ENCODE measurements at regions not wholly inside any gene's neighbourhood (a gene's known extent, or its start where the extent isn't known, plus 50 kb on each side); places are given as distances from the start of the nearest gene placed in this dataset.
A peak's percentile ranks its signal among the peaks of the same experiment; 100 is the strongest.

- DNase-seq, result no peak
Measured at GRCh38 chr1:184919892-184920291, 54.4 kb downstream of the NIBAN1 start.

GRCh38 chr1:184915463-184916090 lies 58.7 kb downstream of the NIBAN1 start:
- DNase-seq, result no peak

GRCh38 chr1:184914149-184914548 lies 60.2 kb downstream of the NIBAN1 start:
- DNase-seq, result no peak

DNA sequence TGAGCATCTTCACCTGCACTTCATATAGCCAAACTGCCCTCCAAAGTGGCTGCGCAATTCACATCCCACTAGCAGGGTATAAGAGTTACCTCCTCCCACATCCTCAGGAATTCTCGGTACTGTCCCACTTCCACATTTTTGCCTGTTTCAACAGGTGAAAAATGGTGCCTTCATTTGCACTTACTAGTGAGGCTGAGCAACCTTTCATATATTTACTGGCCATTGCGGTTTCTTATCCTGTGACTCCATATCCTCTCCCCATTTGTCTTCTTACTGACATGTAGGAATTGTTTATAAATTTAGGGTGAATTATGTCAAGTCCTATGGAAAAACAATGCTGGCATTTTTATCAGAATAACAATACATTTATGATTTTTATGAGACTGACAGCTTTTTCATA lies 61.9 kb downstream of the NIBAN1 start:
- DNase-seq, result no peak

DNA sequence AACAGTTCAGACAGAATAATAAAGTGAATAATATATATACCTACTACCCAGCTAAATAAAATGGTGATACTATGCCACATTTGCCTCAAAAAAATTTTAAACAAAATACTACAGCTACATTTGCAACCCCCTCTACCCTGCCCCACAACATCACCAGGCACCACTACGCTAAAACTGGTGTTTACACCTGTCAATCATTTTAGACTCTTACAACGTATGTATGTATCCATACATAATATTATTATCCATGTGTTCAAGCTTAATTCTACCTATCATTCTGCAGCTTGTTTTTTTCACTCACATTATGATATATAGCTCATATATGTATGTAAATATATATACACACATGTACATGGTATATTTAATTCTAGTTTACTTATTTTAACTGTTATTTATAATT lies 62.5 kb downstream of the NIBAN1 start:
- no peak for DNase-seq

GRCh38 chr1:184911103-184911745 lies 63.1 kb downstream of the NIBAN1 start:
- DNase-seq, result no peak

DNA sequence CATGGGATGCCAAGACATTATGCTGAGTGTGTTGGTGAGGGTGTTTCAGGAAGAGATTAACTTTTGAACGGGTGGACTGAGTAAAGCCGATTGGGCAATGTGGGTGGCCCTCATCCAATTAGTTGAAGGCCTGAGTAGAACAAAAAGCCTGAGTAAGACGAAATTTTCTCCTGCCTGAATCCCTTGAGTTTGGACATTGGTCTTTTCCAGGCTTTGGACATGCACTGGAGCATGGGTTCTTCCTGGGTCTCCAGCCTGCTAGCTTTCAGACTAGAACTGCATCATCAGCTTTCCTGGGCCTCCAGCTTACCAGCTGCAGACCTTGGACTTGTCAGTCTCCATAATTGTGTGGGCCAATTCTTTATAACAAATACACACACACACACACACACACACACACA lies 63.6 kb downstream of the NIBAN1 start:
- DNase-seq, result no peak

- no peak for DNase-seq
Measured at GRCh38 chr1:184910005-184910404, 64.3 kb downstream of the NIBAN1 start.

DNA sequence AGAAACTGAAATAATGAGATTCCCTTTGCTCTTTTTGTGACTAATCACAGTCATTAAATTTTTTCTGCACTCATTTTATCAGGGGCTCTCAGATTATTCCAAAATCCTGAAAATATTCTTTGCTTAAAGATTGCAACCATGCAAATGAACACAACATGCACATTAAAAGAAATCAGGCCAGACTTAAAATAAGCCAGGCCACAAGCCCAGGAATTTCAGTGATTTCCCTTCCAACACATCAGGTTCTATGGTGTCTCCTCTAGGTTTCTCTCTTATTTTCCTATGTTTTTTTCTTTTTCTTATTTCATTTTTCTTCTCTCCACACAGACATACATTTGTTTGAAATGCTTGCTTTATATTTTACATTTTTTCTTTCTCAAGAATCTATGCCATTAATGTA lies 65.3 kb downstream of the NIBAN1 start:
- DNase-seq, result no peak

- DNase-seq, result no peak
Measured at GRCh38 chr1:184908506-184908905, 65.8 kb downstream of the NIBAN1 start.

GRCh38 chr1:184907500-184907899 lies 66.8 kb downstream of the NIBAN1 start:
- DNase-seq, result no peak

DNA sequence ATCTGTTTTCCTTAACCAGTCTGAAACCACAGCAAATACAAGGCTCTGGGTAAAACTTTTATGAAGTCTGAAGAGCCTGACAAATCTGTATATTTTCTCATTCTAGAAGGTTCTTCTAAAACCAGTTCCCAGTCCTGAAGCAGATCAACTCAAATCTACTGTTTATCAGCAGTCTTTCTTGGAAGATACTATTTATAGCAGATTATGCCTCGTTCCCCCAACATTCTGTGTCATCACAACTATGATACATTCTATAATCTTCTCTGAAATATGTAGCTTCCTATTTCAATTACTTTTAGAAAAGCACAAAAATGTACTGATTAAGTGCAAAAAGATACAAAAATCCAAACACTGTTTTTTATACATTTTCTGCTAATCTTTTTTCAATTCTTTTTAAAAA lies 67.5 kb downstream of the NIBAN1 start:
- no peak for DNase-seq

GRCh38 chr1:184905601-184906322 lies 68.5 kb downstream of the NIBAN1 start:
- peak; percentile 89 for DNase-seq

- no peak for DNase-seq
Measured at GRCh38 chr1:184903111-184903692, 71.1 kb downstream of the NIBAN1 start.

DNA sequence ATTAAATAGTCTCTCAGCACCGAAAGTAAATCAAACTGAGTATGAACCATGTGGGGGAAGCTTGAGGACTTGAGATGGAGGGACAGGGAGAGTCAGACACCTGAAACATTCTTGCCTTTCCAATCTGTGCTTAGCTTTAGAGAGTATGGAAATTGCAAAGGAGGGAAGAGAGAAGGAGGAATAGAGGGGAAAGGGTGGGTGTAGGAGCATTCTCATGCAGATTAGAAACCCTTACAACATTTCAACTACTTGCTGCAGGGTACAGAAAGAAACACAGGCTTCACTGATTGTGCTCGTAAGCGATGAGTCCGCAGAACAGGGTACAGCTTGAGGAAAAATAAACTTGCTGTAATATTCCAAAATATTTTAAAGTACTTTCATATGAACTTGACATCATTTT lies 73.8 kb downstream of the NIBAN1 start:
- no peak for DNase-seq

- no peak for DNase-seq
Measured at GRCh38 chr1:184896000-184896399, 78.3 kb downstream of the NIBAN1 start.

DNA sequence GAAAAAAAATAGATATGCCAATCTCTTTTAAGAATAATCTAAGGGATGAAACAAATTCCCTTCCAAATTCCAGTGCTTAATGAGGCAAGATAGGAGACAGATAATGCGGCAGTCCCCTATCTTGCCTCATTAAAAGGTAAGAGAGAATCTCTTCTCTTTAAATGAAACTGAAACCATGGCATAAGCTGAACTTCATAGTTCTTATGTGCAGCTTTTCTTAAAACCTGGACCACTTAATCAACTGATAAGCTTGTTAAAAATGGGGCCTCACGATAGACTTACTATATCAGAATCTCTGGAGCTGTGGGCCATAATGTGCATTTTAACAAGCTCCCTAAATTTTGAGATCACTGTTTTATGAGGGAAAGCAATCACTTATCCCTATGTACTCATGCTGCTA lies 79.2 kb downstream of the NIBAN1 start:
- no peak for DNase-seq

DNA sequence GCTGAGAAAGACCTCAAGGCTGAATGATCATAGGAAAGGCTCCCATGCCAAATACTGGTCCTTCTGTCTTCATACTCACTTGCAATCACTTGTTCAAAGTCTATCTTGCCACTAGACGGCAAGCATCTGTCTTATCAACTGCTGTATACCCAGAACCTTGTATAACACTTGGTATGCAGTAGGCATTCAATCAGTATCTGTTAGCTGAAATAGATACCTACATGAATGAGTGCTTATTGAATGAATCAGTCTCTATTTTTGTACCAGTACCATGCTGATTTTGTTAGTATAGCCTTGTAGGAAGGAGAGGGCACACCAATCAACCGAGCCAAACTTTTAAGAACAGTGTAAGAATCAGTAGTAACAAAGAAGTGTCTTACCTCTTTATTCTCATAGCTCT lies 80.6 kb downstream of the NIBAN1 start:
- DNase-seq, result no peak

DNA sequence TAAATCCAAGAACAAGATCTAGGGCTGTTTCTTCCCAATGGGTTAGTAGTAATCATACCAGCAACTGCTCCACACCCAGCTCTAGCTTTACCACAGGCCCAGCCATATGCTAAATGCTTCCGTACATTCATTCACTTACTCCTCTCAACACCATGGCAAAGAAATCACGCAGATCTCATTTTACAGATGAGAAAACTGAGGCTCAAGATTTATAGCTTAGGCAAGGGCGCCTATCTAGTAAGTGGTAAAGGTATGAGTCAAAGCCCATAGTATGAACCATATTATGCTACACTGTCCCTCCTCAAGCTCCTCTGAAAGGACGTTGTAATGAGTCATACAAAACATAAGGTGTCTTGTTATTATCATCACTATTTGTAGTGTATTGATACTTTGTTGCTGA lies 82.2 kb downstream of the NIBAN1 start:
- DNase-seq, result no peak

DNA sequence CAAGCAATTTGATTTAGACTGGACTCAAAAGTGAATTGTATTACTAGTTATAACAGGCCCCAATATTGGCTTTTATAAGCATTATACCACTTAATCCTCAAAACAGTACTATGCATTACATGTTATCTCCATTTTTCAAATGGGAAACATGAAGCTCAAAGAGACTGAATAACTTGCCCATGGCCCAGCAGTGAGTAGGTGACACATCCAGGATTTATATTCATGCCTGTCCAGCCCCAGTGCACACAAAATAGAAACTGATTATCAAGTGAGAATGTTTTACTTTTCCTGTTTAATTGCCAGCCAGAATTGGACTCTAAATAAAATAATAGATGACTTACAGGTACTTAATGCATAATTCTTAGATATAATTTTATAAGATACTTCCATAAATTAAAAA lies 82.9 kb downstream of the NIBAN1 start:
- no peak for DNase-seq

DNA sequence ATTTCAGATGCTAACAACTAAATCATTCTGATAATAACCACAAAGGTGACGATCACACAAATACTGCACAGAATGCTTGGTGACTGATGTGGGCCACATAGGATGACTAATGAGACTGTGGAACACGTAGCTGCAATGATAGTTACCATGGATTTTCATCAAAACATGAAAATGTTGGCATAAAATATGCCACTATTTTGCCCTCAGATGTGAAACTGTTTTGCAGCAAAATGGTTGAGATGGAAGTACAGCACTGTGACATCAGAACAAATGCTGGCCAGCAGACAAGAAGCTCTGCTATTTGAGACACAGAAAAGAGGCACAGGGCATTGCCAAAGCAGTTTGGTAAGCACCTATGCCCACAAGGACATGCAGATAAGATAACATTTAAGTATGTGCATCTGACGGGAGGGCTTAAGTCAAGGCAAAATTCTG lies 83.8 kb downstream of the NIBAN1 start:
- no peak for DNase-seq

DNA sequence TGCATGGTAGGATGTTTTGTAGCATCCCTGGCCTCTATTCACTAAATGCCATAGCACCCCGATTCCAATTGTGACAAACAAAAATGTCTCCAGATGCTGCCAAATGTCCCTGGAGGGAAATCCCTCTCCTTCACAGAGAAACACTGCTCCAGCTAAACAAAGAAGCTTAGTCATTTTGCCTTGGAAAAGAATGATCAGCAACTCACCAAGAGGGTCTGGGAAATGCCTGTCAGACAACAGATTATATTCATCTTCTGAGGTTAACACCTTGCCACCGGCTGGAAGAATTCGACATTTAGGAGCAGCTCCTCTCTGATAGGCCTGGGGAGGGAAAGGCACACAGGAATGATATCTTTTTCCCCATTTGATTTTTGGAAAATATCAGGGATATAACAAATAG lies 84.4 kb downstream of the NIBAN1 start:
- DNase-seq, result no peak

GRCh38 chr1:184889166-184889565 lies 85.1 kb downstream of the NIBAN1 start:
- DNase-seq, result no peak

- no peak for DNase-seq
Measured at GRCh38 chr1:184888505-184888904, 85.8 kb downstream of the NIBAN1 start.

Measured in NCI-H146 (cell line).